Loucy (cell line): ENCODE measurements at regions not wholly inside any gene's neighbourhood (a gene's known extent, or its start where the extent isn't known, plus 50 kb on each side); places are given as distances from the start of the nearest gene placed in this dataset.

Source experiments
- H2AFZ ChIP-seq: fragments of 200-600 bp; sonication (generic); 2 replicates; pipeline ENCODE4 v1.6.0; 2016; ENCODE audit warnings: antibody characterized with exemption, mild to moderate bottlenecking, low read length, moderate library complexity
- H3F3A ChIP-seq: fragments of 200-600 bp; 2 replicates; pipeline ENCODE4 v1.6.0; 2016; ENCODE audit warnings: antibody characterized with exemption, low read depth, mild to moderate bottlenecking
- H3K27me3 ChIP-seq: fragments of 200-600 bp; sonication (generic); 2 replicates; pipeline ENCODE4 v1.6.1; 2014; ENCODE audit warnings: low read length, mild to moderate bottlenecking; ENCODE audit not compliant: insufficient read depth, poor library complexity, severe bottlenecking
- H3K36me3 ChIP-seq: fragments of 200-600 bp; sonication (generic); 2 replicates; pipeline ENCODE4 v1.6.1; 2016; ENCODE audit warnings: low read length; ENCODE audit not compliant: insufficient read depth
- H3K4me1 ChIP-seq: fragments of 200-600 bp; sonication (generic); 2 replicates; pipeline ENCODE4 v1.5.1; 2014; ENCODE audit warnings: low read length, mild to moderate bottlenecking; ENCODE audit not compliant: insufficient read depth, poor library complexity, severe bottlenecking
- H3K4me2 ChIP-seq: fragments of 200-600 bp; sonication (generic); 2 replicates; pipeline ENCODE4 v1.6.0; 2014; ENCODE audit warnings: antibody characterized with exemption, low read length, low read depth, mild to moderate bottlenecking; ENCODE audit not compliant: poor library complexity, severe bottlenecking
- H3K4me3 ChIP-seq: fragments of 200-600 bp; sonication (generic); 2 replicates; pipeline ENCODE4 v1.5.1; 2014; ENCODE audit warnings: low read length, mild to moderate bottlenecking, mixed read lengths; ENCODE audit not compliant: poor library complexity, severe bottlenecking
- H3K79me2 ChIP-seq: fragments of 200-600 bp; sonication (generic); 2 replicates; pipeline ENCODE4 v1.6.1; 2014; ENCODE audit warnings: low read length; ENCODE audit not compliant: insufficient read depth
- H3K9ac ChIP-seq: fragments of 200-600 bp; sonication (generic); 2 replicates; pipeline ENCODE4 v1.6.0; 2014; ENCODE audit warnings: mild to moderate bottlenecking, low read depth, low read length, moderate library complexity; ENCODE audit not compliant: poor library complexity, severe bottlenecking
- H3K9me2 ChIP-seq: fragments of 200-600 bp; sonication (generic); replicated peaks from 2 replicates; pipeline ENCODE4 v1.6.1; 2016; ENCODE audit warnings: low read depth, low read length, mixed read lengths
- H3K9me3 ChIP-seq: fragments of 200-600 bp; sonication (generic); 2 replicates; pipeline ENCODE4 v1.6.1; 2014; ENCODE audit warnings: mild to moderate bottlenecking, antibody characterized with exemption, low read length, low read depth; ENCODE audit not compliant: insufficient read depth
- H4K20me1 ChIP-seq: fragments of 200-600 bp; sonication (generic); 2 replicates; pipeline ENCODE4 v1.6.0; 2014; ENCODE audit warnings: antibody characterized with exemption, low read length, mild to moderate bottlenecking; ENCODE audit not compliant: insufficient read depth, poor library complexity, severe bottlenecking
- CTCF ChIP-seq: fragments of 200-600 bp; sonication (generic); conservative IDR thresholded peaks from 2 replicates; pipeline ENCODE4 v1.5.1; 2014; ENCODE audit warnings: mild to moderate bottlenecking, antibody characterized with exemption, low read length
- EZH2phosphoT487 ChIP-seq: fragments of 200-600 bp; IDR thresholded peaks from 2 replicates; pipeline ENCODE4 v1.6.1; 2018; ENCODE audit warnings: antibody characterized with exemption, mild to moderate bottlenecking, moderate library complexity, borderline replicate concordance

- Histone ChIP-seq H3K36me3 (no peaks in the 10 kb centered on the region), H3K4me3 (no peak overlapping the region), H3F3A (no peaks in the 10 kb centered on the region), H3K79me2 (no peaks in the 10 kb centered on the region), H2AFZ (no peak overlapping the region), H3K9ac (no peak overlapping the region), H3K27me3 (no peaks in the 10 kb centered on the region), H3K4me1 (no peaks in the 10 kb centered on the region), H3K9me3 (no peaks in the 10 kb centered on the region), H3K9me2 (no peaks in the 10 kb centered on the region), H3K4me2 (no peak overlapping the region), H4K20me1 (no peaks in the 10 kb centered on the region)
- TF ChIP-seq CTCF (no peak), EZH2phosphoT487 (no peak)
Observed at GRCh38 chr9:18012170-18012569, 433.3 kb downstream of the SH3GL2 start.

DNA sequence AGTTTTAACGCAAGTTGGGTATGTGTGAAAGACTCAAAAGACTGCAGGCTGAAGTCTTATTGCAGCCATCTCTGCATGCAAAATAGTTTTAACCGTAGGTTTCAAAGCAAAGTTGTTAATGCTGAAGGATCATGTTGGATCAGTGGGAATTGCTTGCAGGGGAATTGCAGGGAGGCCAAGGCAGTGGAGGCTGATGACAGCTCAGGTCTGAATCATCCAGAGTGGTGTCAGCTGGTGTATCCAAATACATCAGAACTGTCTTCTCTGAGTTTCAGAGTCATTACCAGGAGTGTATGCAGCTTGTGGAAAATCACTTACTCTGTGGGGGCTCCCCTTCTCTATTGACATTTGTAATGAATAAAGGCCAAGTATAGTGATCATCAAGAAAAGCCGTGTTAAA lies 435.7 kb downstream of the SH3GL2 start:
- Histone ChIP-seq H3K4me2 (no peak overlapping the region), H3K4me3 (no peak overlapping the region), H3K36me3 (no peaks in the 10 kb centered on the region), H3K9me2 (no peaks in the 10 kb centered on the region), H3K4me1 (no peaks in the 10 kb centered on the region), H3K9me3 (no peaks in the 10 kb centered on the region), H3K9ac (no peak overlapping the region), H4K20me1 (no peaks in the 10 kb centered on the region), H3K79me2 (no peaks in the 10 kb centered on the region), H3K27me3 (no peaks in the 10 kb centered on the region), H2AFZ (no peak overlapping the region), H3F3A (no peaks in the 10 kb centered on the region)
- TF ChIP-seq CTCF (no peak), EZH2phosphoT487 (no peak)

- Histone ChIP-seq H3K36me3 (no peaks in the 10 kb centered on the region), H4K20me1 (no peaks in the 10 kb centered on the region), H3K9me3 (no peaks in the 10 kb centered on the region), H3F3A (no peaks in the 10 kb centered on the region), H3K4me2 (no peak overlapping the region), H3K4me3 (no peak overlapping the region), H2AFZ (no peak overlapping the region), H3K27me3 (no peaks in the 10 kb centered on the region), H3K9me2 (no peaks in the 10 kb centered on the region), H3K79me2 (no peaks in the 10 kb centered on the region), H3K9ac (no peak overlapping the region), H3K4me1 (no peaks in the 10 kb centered on the region)
- no peak for TF ChIP-seq CTCF
- no peak for TF ChIP-seq EZH2phosphoT487
Observed at GRCh38 chr9:18015116-18015515, 436.2 kb downstream of the SH3GL2 start.
